ENCODE measurements at regions not wholly inside any gene's neighbourhood (a gene's known extent, or its start where the extent isn't known, plus 50 kb on each side); places are given as distances from the start of the nearest gene placed in this dataset.

DNA sequence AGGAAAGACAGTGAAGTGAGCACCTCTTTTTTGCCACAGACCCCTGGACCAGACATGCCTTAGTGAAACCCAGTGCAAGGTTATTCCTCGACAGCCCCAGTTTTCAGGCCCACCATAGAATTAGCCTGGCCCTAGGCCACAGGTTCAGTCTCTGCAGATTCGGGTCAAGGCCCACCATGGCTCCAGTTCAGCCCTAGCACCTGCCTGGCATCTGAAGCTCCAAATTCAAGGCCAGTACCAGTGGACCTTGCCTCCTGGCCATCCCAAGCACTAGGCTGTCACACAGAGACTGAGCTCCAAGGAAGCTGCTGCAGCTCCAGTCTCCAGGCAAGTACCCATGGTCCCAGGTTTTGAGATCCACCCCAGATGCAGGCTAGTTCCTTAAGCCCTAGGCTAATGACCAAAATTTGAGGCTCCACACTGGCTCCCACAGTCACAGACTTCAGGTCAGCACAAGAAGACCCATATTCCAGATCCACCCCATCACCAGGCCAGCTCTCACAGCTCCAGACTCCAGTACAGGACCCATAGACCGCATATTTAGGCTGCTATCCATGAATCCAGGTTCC, 877.5 kb upstream of the ADGRB3 start:
- Histone ChIP-seq H3K9ac (ENCODE audit: low read depth in 1 of 3, low read length in 3 of 3) (no peak overlapping the region), H3K36me3 (ENCODE audit: control insufficient read depth in 3 of 3, insufficient read depth in 3 of 3, low read length in 3 of 3) (no peaks in the 10 kb centered on the region), H3K27me3 (ENCODE audit: control insufficient read depth in 3 of 3, insufficient read depth in 3 of 3, low read length in 3 of 3) (no peaks in the 10 kb centered on the region), H3K4me3 (ENCODE audit: low read length in 3 of 3) (no peak overlapping the region), H3K27ac (ENCODE audit: low read depth, low read length) (no peak overlapping the region), H3K9me3 (ENCODE audit: control insufficient read depth in 3 of 3, low read length in 3 of 3) (no peaks in the 10 kb centered on the region), H3K4me1 (ENCODE audit: control insufficient read depth in 3 of 3, insufficient read depth in 3 of 3, low read length in 3 of 3) (no peaks in the 10 kb centered on the region)

DNA sequence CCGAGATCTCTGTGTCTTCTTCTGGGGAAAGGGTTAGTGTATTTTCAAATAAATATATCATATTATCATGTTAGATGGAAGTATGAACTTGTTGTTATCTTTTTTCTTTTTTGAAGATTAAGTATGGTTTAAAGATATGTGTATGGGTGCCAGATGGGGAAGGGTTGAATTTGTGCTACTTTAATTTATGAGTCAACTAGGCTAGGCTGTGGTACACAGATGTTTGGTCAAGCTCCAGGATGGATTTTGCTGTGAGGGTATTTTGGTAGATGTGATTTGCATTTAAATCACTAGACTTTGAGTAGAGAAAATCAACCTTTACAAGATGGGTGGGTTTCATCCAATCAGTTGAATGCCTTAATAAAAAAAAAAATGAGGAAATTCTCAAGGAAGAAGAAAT, 886.6 kb upstream of the ADGRB3 start:
- peaks cover 0 to 2% (median 0%) of the 10 kb centered on the region in 3 donors for H3K9me3 ChIP-seq (ENCODE audit: control insufficient read depth in 3 of 3, low read length in 3 of 3)
- no peaks in the 10 kb centered on the region for H3K27me3 ChIP-seq (ENCODE audit: control insufficient read depth in 3 of 3, insufficient read depth in 3 of 3, low read length in 3 of 3)
- H3K27ac ChIP-seq (ENCODE audit: low read depth, low read length): no peak overlapping the region
- no peak overlapping the region for H3K9ac ChIP-seq (ENCODE audit: low read depth in 1 of 3, low read length in 3 of 3)
- no peaks in the 10 kb centered on the region for H3K4me1 ChIP-seq (ENCODE audit: control insufficient read depth in 3 of 3, insufficient read depth in 3 of 3, low read length in 3 of 3)
- H3K4me3 ChIP-seq (ENCODE audit: low read length in 3 of 3): no peak overlapping the region
- H3K36me3 ChIP-seq (ENCODE audit: control insufficient read depth in 3 of 3, insufficient read depth in 3 of 3, low read length in 3 of 3): no peaks in the 10 kb centered on the region

DNA sequence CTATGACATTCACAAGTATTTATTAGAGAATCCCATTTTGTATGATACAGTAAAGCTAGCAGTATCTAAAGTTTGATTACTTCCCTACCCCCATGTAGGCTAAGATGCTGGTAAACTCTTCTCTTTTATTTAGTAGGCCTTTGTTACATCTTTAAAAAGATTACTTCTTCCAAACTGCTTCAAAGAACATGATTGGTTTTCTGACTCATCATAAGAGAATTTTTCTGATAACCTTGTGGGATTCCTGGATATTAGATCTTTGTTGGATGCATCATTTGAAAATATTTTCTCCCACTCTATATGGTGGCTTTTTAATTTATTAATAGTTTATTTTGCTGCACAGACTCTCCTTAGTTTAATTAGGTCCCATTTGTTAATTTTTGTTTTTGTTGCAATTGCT, 898.3 kb upstream of the ADGRB3 start:
- H3K4me1 ChIP-seq (ENCODE audit: control insufficient read depth in 3 of 3, insufficient read depth in 3 of 3, low read length in 3 of 3): no peaks in the 10 kb centered on the region
- no peak overlapping the region for H3K9ac ChIP-seq (ENCODE audit: low read depth in 1 of 3, low read length in 3 of 3)
- no peaks in the 10 kb centered on the region for H3K9me3 ChIP-seq (ENCODE audit: control insufficient read depth in 3 of 3, low read length in 3 of 3)
- H3K27ac ChIP-seq (ENCODE audit: low read depth, low read length): no peak overlapping the region
- H3K36me3 ChIP-seq (ENCODE audit: control insufficient read depth in 3 of 3, insufficient read depth in 3 of 3, low read length in 3 of 3): no peaks in the 10 kb centered on the region
- H3K27me3 ChIP-seq (ENCODE audit: control insufficient read depth in 3 of 3, insufficient read depth in 3 of 3, low read length in 3 of 3): no peaks in the 10 kb centered on the region
- H3K4me3 ChIP-seq (ENCODE audit: low read length in 3 of 3): no peak overlapping the region

DNA sequence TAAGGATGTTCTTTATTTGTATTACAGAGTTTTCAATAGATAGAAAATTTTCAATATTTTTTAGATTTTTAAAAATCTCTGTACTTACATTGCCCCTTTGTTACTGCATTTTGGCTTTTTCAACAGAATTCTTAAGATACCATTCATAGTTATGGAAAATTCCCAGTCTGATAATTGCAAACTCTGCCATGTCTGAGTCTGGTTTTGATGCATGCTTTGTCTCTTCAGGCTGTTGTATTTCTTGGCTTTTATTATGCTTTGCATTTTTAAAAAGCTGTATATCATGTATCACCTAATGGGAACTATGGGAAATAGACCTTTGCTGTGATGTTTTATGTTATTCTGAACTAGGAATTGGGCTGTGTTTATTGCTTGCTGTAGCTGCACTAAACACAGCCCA, 898.9 kb upstream of the ADGRB3 start:
- Histone ChIP-seq H3K4me3 (ENCODE audit: low read length in 3 of 3) (no peak overlapping the region), H3K9ac (ENCODE audit: low read depth in 1 of 3, low read length in 3 of 3) (no peak overlapping the region), H3K27ac (ENCODE audit: low read depth, low read length) (no peak overlapping the region), H3K36me3 (ENCODE audit: control insufficient read depth in 3 of 3, insufficient read depth in 3 of 3, low read length in 3 of 3) (no peaks in the 10 kb centered on the region), H3K9me3 (ENCODE audit: control insufficient read depth in 3 of 3, low read length in 3 of 3) (no peaks in the 10 kb centered on the region), H3K4me1 (ENCODE audit: control insufficient read depth in 3 of 3, insufficient read depth in 3 of 3, low read length in 3 of 3) (no peaks in the 10 kb centered on the region), H3K27me3 (ENCODE audit: control insufficient read depth in 3 of 3, insufficient read depth in 3 of 3, low read length in 3 of 3) (no peaks in the 10 kb centered on the region)

DNA sequence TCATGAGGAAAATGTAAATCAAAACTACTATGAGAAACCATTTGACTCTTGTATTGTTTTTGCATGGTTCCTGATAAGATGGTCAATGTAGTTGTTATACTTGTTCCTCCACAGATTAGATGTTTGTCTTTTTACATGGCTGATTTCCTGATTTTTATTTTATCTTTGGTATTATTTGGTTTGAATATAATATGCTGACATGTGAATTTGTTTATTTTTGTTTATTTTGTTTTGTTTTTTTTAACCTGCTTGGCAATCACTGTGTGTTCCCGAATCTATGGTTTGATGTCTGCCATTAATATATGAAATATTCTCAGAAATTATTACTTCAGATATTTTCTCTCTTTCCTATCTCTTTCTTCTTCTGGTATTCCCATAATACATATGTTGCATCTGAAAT, 899.5 kb upstream of the ADGRB3 start:
- H3K9ac ChIP-seq (ENCODE audit: low read depth in 1 of 3, low read length in 3 of 3): no peak overlapping the region
- H3K4me1 ChIP-seq (ENCODE audit: control insufficient read depth in 3 of 3, insufficient read depth in 3 of 3, low read length in 3 of 3): no peaks in the 10 kb centered on the region
- H3K27ac ChIP-seq (ENCODE audit: low read depth, low read length): no peak overlapping the region
- no peaks in the 10 kb centered on the region for H3K27me3 ChIP-seq (ENCODE audit: control insufficient read depth in 3 of 3, insufficient read depth in 3 of 3, low read length in 3 of 3)
- no peak overlapping the region for H3K4me3 ChIP-seq (ENCODE audit: low read length in 3 of 3)
- H3K9me3 ChIP-seq (ENCODE audit: control insufficient read depth in 3 of 3, low read length in 3 of 3): no peaks in the 10 kb centered on the region
- H3K36me3 ChIP-seq (ENCODE audit: control insufficient read depth in 3 of 3, insufficient read depth in 3 of 3, low read length in 3 of 3): no peaks in the 10 kb centered on the region

DNA sequence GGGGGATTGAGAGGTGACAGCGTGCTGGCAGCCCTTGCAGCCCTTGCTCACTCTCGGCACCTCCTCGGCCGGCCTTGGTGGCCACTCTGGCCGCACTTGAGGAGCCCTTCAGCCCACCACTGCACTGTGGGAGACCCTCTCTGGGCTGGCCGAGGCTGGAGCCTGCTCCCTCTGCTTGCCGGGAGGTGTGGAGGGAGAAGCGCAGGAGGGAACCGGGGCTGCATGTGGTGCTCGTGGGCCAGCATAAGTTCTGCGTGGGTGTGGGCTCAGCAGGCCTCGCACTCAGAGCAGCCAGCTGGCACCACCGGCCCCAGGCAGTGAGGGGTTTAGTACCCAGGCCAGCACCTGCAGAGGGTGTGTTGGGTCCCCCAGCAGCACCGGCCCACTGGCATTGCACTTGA, 912.2 kb upstream of the ADGRB3 start:
- peaks cover 0 to 2% (median 0%) of the 10 kb centered on the region in 3 donors for H3K9me3 ChIP-seq (ENCODE audit: control insufficient read depth in 3 of 3, low read length in 3 of 3)

DNA sequence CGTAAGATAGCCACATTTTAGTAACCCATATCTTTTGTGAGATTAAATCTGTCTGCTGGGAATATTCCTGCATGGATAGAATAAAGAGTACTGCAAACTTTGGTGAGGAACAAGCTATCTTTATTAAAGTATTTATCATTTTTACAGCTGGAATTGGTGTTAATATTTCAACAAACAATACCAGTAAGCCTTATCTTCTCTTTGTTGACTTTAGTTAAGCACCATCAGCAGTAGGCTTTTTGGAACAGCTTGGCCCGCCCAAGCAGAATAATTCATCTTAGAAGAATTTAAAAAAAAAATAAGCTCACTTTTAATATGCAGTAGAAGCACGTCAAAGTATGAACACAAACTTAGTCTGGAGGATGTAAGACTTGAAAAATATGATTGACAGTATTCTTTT, 917.8 kb upstream of the ADGRB3 start:
- no peaks in the 10 kb centered on the region for H3K4me1 ChIP-seq (ENCODE audit: control insufficient read depth in 3 of 3, insufficient read depth in 3 of 3, low read length in 3 of 3)
- H3K9me3 ChIP-seq (ENCODE audit: control insufficient read depth in 3 of 3, low read length in 3 of 3): no peaks in the 10 kb centered on the region
- no peaks in the 10 kb centered on the region for H3K36me3 ChIP-seq (ENCODE audit: control insufficient read depth in 3 of 3, insufficient read depth in 3 of 3, low read length in 3 of 3)
- H3K9ac ChIP-seq (ENCODE audit: low read depth in 1 of 3, low read length in 3 of 3): no peak overlapping the region
- no peak overlapping the region for H3K4me3 ChIP-seq (ENCODE audit: low read length in 3 of 3)
- no peaks in the 10 kb centered on the region for H3K27me3 ChIP-seq (ENCODE audit: control insufficient read depth in 3 of 3, insufficient read depth in 3 of 3, low read length in 3 of 3)
- no peak overlapping the region for H3K27ac ChIP-seq (ENCODE audit: low read depth, low read length)

More for the DNA sequence above, 912.2 kb upstream of the ADGRB3 start:
- Histone ChIP-seq H3K9ac (ENCODE audit: low read depth in 1 of 3, low read length in 3 of 3) (no peak overlapping the region), H3K4me3 (ENCODE audit: low read length in 3 of 3) (no peak overlapping the region), H3K27ac (ENCODE audit: low read depth, low read length) (no peak overlapping the region), H3K36me3 (ENCODE audit: control insufficient read depth in 3 of 3, insufficient read depth in 3 of 3, low read length in 3 of 3) (no peaks in the 10 kb centered on the region), H3K27me3 (ENCODE audit: control insufficient read depth in 3 of 3, insufficient read depth in 3 of 3, low read length in 3 of 3) (no peaks in the 10 kb centered on the region), H3K4me1 (ENCODE audit: control insufficient read depth in 3 of 3, insufficient read depth in 3 of 3, low read length in 3 of 3) (no peaks in the 10 kb centered on the region)

DNA sequence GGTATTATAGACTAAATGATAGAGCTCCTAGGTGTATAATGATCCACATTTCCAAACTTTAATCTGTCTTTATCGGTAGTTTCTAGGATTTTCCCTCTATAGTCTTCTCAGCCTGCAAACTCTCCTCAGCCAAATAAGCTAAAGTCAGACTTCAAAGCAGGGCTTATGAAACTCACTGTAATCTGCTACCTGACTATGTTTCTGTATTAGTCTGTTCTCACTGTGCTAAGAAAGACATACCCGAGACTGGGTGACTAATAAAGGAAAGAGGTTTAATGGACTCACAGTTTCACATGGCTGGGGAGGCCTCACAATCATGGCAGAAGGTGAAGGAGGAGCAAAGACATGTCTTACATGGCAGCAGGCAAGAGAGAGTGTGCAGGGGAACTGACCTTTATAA, 928.7 kb upstream of the ADGRB3 start:
- no peak overlapping the region for H3K27ac ChIP-seq (ENCODE audit: low read depth, low read length)
- no peak overlapping the region for H3K9ac ChIP-seq (ENCODE audit: low read depth in 1 of 3, low read length in 3 of 3)
- no peak overlapping the region for H3K4me3 ChIP-seq (ENCODE audit: low read length in 3 of 3)
- H3K36me3 ChIP-seq (ENCODE audit: control insufficient read depth in 3 of 3, insufficient read depth in 3 of 3, low read length in 3 of 3): no peaks in the 10 kb centered on the region
- no peaks in the 10 kb centered on the region for H3K9me3 ChIP-seq (ENCODE audit: control insufficient read depth in 3 of 3, low read length in 3 of 3)
- H3K27me3 ChIP-seq (ENCODE audit: control insufficient read depth in 3 of 3, insufficient read depth in 3 of 3, low read length in 3 of 3): no peaks in the 10 kb centered on the region
- no peaks in the 10 kb centered on the region for H3K4me1 ChIP-seq (ENCODE audit: control insufficient read depth in 3 of 3, insufficient read depth in 3 of 3, low read length in 3 of 3)

DNA sequence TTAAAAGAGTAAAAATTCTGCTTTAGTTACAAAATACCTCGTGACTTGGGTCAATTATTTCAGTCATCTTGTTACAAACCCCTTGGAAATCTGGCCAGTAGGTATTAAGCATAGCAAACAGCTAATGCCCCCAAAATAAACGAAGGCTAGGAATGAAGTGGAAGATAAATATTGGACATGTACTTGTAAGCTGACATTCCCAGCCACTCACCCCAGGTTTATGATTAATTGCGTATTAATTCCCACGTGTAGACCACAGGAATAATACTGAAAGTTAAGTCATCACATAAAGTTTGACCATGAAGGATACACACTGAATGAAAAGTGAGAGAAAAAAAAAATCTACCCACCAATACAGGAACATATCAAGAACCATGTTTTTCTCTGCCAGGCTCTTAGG, 936.5 kb upstream of the ADGRB3 start:
- Histone ChIP-seq H3K9ac (ENCODE audit: low read depth in 1 of 3, low read length in 3 of 3) (no peak overlapping the region), H3K27me3 (ENCODE audit: control insufficient read depth in 3 of 3, insufficient read depth in 3 of 3, low read length in 3 of 3) (no peaks in the 10 kb centered on the region), H3K4me1 (ENCODE audit: control insufficient read depth in 3 of 3, insufficient read depth in 3 of 3, low read length in 3 of 3) (no peaks in the 10 kb centered on the region), H3K27ac (ENCODE audit: low read depth, low read length) (no peak overlapping the region), H3K9me3 (ENCODE audit: control insufficient read depth in 3 of 3, low read length in 3 of 3) (no peaks in the 10 kb centered on the region), H3K36me3 (ENCODE audit: control insufficient read depth in 3 of 3, insufficient read depth in 3 of 3, low read length in 3 of 3) (no peaks in the 10 kb centered on the region), H3K4me3 (ENCODE audit: low read length in 3 of 3) (no peak overlapping the region)

DNA sequence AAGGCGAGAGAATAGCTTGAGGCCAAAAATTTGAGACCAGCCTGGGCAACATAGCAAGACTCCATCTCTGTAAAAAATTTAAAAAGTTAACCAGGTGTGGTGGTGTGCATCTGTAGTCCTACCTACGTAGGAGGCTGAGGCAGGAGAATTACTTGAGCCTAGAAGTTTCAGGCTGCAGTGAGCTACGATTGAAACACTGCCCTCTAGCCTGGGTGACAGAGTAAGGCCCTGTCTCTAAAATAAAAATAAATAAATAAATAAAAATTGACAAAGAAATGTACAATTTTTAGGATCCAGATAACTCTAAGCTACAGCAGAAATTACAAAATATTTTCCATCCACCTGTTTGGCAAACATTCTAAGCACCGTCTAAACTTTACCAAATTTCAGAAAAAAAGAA, 941.0 kb upstream of the ADGRB3 start:
- no peak overlapping the region for H3K27ac ChIP-seq (ENCODE audit: low read depth, low read length)
- no peak overlapping the region for H3K9ac ChIP-seq (ENCODE audit: low read depth in 1 of 3, low read length in 3 of 3)
- H3K9me3 ChIP-seq (ENCODE audit: control insufficient read depth in 3 of 3, low read length in 3 of 3): no peaks in the 10 kb centered on the region
- no peaks in the 10 kb centered on the region for H3K27me3 ChIP-seq (ENCODE audit: control insufficient read depth in 3 of 3, insufficient read depth in 3 of 3, low read length in 3 of 3)
- no peak overlapping the region for H3K4me3 ChIP-seq (ENCODE audit: low read length in 3 of 3)
- no peaks in the 10 kb centered on the region for H3K4me1 ChIP-seq (ENCODE audit: control insufficient read depth in 3 of 3, insufficient read depth in 3 of 3, low read length in 3 of 3)
- H3K36me3 ChIP-seq (ENCODE audit: control insufficient read depth in 3 of 3, insufficient read depth in 3 of 3, low read length in 3 of 3): no peaks in the 10 kb centered on the region

DNA sequence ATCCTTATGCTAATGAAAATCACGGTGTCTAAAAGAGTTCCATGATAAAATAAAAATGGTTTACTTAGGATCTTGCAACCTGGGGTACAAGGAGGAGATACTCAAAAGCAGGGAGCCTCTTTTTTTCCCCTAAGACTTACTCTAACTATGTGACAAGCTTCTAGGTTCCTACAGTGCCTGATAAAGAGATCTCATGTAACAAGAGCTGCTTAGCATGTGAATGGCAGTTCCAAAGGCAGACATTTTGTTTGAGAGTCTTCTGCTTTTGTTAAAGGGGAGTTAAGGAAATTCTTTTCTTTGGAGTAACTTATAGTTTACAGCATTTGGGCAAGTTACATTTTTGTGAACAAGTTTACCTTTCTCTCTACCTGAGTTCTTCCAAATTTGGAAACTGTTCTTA, 945.8 kb upstream of the ADGRB3 start:
- Histone ChIP-seq H3K27me3 (ENCODE audit: control insufficient read depth in 3 of 3, insufficient read depth in 3 of 3, low read length in 3 of 3) (no peaks in the 10 kb centered on the region), H3K27ac (ENCODE audit: low read depth, low read length) (no peak overlapping the region), H3K9me3 (ENCODE audit: control insufficient read depth in 3 of 3, low read length in 3 of 3) (no peaks in the 10 kb centered on the region), H3K4me3 (ENCODE audit: low read length in 3 of 3) (no peak overlapping the region), H3K4me1 (ENCODE audit: control insufficient read depth in 3 of 3, insufficient read depth in 3 of 3, low read length in 3 of 3) (no peaks in the 10 kb centered on the region), H3K9ac (ENCODE audit: low read depth in 1 of 3, low read length in 3 of 3) (no peak overlapping the region), H3K36me3 (ENCODE audit: control insufficient read depth in 3 of 3, insufficient read depth in 3 of 3, low read length in 3 of 3) (no peaks in the 10 kb centered on the region)
